Vagina (tissue), 2 donors: ENCODE measurements at regions not wholly inside any gene's neighbourhood (a gene's known extent, or its start where the extent isn't known, plus 50 kb on each side); places are given as distances from the start of the nearest gene placed in this dataset.

Experiments used
- DNase-seq, 2 donors: peaks; one replicate each; pipeline ENCODE4 v3.0.0-alpha.2; 2017; ENCODE audit errors: extremely low spot score in 2 of 2
- H3K27ac ChIP-seq: fragments of 200-600 bp; sonication (generic); one replicate; pipeline ENCODE4 v1.5.1; 2019
- H3K27me3 ChIP-seq: fragments of 200-600 bp; sonication (generic); one replicate; pipeline ENCODE4 v1.5.1; 2019
- H3K36me3 ChIP-seq, 2 donors: fragments of 200-600 bp; sonication (generic); one replicate each; pipeline ENCODE4 v1.5.1; 2017 to 2019
- H3K4me1 ChIP-seq: fragments of 200-600 bp; sonication (generic); one replicate; pipeline ENCODE4 v1.5.1; 2019
- H3K4me3 ChIP-seq, 2 donors: fragments of 200-600 bp; sonication (generic); 1 replicate in 1 of 2; 2 replicates in 1 of 2; pipeline ENCODE4 v1.5.1; 2016 to 2019
- H3K9me3 ChIP-seq: fragments of 200-600 bp; sonication (generic); one replicate; pipeline ENCODE4 v1.5.1; 2019
- CTCF ChIP-seq, 3 experiments: fragments of 450-650 bp in 2 of 3; fragments of 200-600 bp in 1 of 3; sonication (generic) in 1 of 3; IDR thresholded peaks; one replicate each; pipeline ENCODE4 v1.5.1; 2017 to 2019; ENCODE audit warnings: antibody characterized with exemption in 3 of 3, mild to moderate bottlenecking in 2 of 3, moderate library complexity in 2 of 3
- POLR2A ChIP-seq, 2 donors: fragments of 450-650 bp; IDR thresholded peaks; one replicate each; pipeline ENCODE4 v1.6.1; 2017; ENCODE audit warnings: antibody characterized with exemption in 2 of 2, mild to moderate bottlenecking in 2 of 2, moderate library complexity in 2 of 2
- POLR2AphosphoS5 ChIP-seq, 2 donors: sonication (generic); formaldehyde crosslinking; IDR thresholded peaks; one replicate each; pipeline ENCODE4 v1.9.0; 2017; ENCODE audit warnings: antibody characterized with exemption in 2 of 2, mild to moderate bottlenecking in 2 of 2, low read depth in 1 of 2; ENCODE audit not compliant: insufficient read depth in 1 of 2
- intact Hi-C: fragments of 100-400 bp; cut with DNase I; formaldehyde crosslinking; loops from one replicate; pipeline ENCODE4 v1.15.1; 2023

GRCh38 chr1:165992533-165992932 lies 165.1 kb downstream of the UCK2 start:
- Histone ChIP-seq H3K27me3 (no peaks in the 10 kb centered on the region), H3K27ac (no peak overlapping the region), H3K4me1 (no peaks in the 10 kb centered on the region), H3K9me3 (no peaks in the 10 kb centered on the region), H3K4me3 (no peak overlapping the region), H3K36me3 (no peaks in the 10 kb centered on the region)
- intact Hi-C loops, result no loop called here
- no peak for DNase-seq
- TF ChIP-seq POLR2A (IDR thresholded peaks at IDR 0.05) (no peak), POLR2AphosphoS5 (IDR thresholded peaks at IDR 0.05; ENCODE audit: insufficient read depth in 1 of 2, low read depth in 1 of 2) (no peak), CTCF (IDR thresholded peaks at IDR 0.05) (no peak)

GRCh38 chr1:165994107-165994506 lies 166.7 kb downstream of the UCK2 start:
- intact Hi-C loops, result no loop called here
- no peak for TF ChIP-seq CTCF (IDR thresholded peaks at IDR 0.05)
- TF ChIP-seq POLR2AphosphoS5 (IDR thresholded peaks at IDR 0.05; ENCODE audit: insufficient read depth in 1 of 2, low read depth in 1 of 2), result no peak
- no peak for TF ChIP-seq POLR2A (IDR thresholded peaks at IDR 0.05)

GRCh38 chr1:165999826-166000225 lies 167.0 kb downstream of the FAM78B start:
- intact Hi-C loops, result loop anchor here (5.0 kb wide), 1 partner anchor 1627 kb away; no protein-coding TSS in a partner anchor
- Histone ChIP-seq H3K36me3 (no peaks in the 10 kb centered on the region), H3K27me3 (no peaks in the 10 kb centered on the region), H3K9me3 (no peaks in the 10 kb centered on the region), H3K27ac (no peak overlapping the region), H3K4me1 (no peaks in the 10 kb centered on the region), H3K4me3 (no peak overlapping the region)
- TF ChIP-seq CTCF (IDR thresholded peaks at IDR 0.05) (no peak), POLR2A (IDR thresholded peaks at IDR 0.05) (no peak), POLR2AphosphoS5 (IDR thresholded peaks at IDR 0.05; ENCODE audit: insufficient read depth in 1 of 2, low read depth in 1 of 2) (no peak)
- no peak for DNase-seq

More at GRCh38 chr1:165994107-165994506, 166.7 kb downstream of the UCK2 start:
- Histone ChIP-seq H3K27me3 (no peaks in the 10 kb centered on the region), H3K4me1 (no peaks in the 10 kb centered on the region), H3K4me3 (no peak overlapping the region), H3K9me3 (no peaks in the 10 kb centered on the region), H3K36me3 (no peaks in the 10 kb centered on the region), H3K27ac (no peak overlapping the region)
- no peak for DNase-seq

DNA sequence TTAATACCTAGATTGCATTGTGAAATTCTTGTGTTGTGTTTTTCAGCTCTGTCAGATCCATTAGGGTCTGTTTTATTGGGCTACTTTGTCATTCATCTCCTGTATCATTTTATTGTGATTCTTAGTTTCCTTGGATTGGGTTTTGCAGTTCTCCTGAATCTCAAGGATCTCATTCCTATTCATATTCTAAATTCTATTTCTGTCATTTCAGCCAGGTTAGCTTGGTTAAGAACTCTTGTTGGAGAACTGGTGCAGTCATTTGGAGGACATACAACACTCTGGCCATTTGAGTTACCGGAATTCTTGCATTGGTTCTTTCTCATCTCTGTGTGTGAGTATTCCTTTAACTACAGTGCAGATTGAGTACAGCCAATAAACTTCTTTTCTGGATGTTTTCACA lies 159.6 kb downstream of the FAM78B start:
- H3K27ac ChIP-seq, result no peak overlapping the region
- no peaks in the 10 kb centered on the region for H3K36me3 ChIP-seq
- no peaks in the 10 kb centered on the region for H3K9me3 ChIP-seq
- H3K4me1 ChIP-seq, result no peaks in the 10 kb centered on the region
- TF ChIP-seq POLR2AphosphoS5 (IDR thresholded peaks at IDR 0.05; ENCODE audit: insufficient read depth in 1 of 2, low read depth in 1 of 2) (no peak), CTCF (IDR thresholded peaks at IDR 0.05) (no peak), POLR2A (IDR thresholded peaks at IDR 0.05) (no peak)
- no peak for DNase-seq
- no peak overlapping the region for H3K4me3 ChIP-seq
- intact Hi-C loops, result no loop called here
- no peaks in the 10 kb centered on the region for H3K27me3 ChIP-seq

DNA sequence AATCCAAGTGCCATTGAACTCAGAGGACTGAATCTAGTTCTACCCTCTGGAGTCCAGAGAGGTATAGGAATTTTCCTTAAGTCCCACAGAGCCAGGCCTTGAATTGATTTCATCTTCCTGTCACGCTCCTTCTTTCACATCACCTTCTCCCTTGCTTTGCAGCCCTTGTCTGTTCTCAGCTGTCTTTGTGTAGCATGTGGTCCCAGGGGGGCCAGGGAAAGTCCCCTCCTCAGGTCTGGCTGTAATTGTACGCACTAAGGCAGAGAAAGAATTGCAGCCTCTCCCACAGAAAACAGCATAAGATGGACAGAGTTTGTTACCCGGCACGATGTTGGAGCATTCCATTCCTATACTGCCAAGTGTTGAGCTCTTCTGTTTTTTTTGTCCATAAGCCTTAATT lies 153.6 kb downstream of the FAM78B start:
- Histone ChIP-seq H3K27me3 (no peaks in the 10 kb centered on the region), H3K27ac (no peak overlapping the region), H3K4me3 (no peak overlapping the region), H3K36me3 (no peaks in the 10 kb centered on the region), H3K4me1 (no peaks in the 10 kb centered on the region), H3K9me3 (no peaks in the 10 kb centered on the region)
- intact Hi-C loops, result no loop called here
- DNase-seq, result no peak
- TF ChIP-seq CTCF (IDR thresholded peaks at IDR 0.05) (no peak), POLR2A (IDR thresholded peaks at IDR 0.05) (no peak), POLR2AphosphoS5 (IDR thresholded peaks at IDR 0.05; ENCODE audit: insufficient read depth in 1 of 2, low read depth in 1 of 2) (no peak)
